Fibroblast of the conjunctiva (primary cell): ENCODE measurements at regions not wholly inside any gene's neighbourhood (a gene's known extent, or its start where the extent isn't known, plus 50 kb on each side); places are given as distances from the start of the nearest gene placed in this dataset.

Experiments used
- DNase-seq: peaks from one replicate; pipeline ENCODE4 v3.0.0-alpha.2; 2010; ENCODE audit warnings: low read depth

DNA sequence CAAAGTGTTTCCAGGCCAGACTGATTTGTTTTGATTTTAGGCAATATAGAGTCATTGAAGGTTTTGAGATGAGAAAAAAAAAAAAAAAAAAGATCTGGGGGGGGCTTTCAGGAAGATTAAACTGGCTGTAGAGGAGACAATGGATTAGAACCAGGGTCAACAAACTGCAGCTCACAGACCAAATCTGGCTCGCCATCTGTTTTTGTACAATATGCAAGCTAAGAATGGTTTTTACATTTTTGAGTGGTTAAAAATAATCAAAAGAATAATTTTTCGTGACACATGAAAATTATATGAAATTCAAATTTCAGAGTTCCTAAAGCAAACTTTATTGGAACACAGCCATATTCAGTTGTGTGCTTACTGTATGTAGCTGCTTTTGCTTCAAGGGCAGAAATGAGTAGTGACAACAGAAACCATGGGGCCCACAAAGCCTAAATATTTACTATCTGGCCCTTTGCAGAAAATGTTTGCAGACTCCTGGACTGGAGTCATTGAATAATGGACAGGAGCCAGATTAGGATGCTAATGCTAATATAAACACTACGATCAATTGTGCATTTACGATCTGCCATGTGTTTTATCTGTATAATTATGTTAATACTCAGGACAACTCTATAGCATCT lies 375.7 kb upstream of the DAB1 start:
- DNase-seq: no peak

DNA sequence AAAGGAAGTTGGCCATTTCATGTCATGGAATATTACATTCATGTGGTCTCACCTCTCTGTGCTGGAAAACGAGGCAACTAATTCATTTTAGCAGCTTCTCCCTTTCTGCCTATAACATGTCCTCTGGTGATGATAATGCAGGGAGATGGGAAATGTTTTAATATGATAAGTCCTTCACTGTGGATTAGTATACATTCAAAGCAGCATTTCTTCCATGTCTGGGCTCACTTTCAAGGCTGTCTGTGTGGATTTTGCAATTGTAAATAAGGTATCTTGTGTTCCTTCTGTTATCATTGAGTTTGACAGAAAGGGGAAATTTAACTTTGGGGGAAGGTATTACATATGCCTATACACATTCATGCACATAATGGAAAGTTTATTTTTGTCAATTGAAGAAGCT lies 374.7 kb upstream of the DAB1 start:
- DNase-seq: no peak

DNA sequence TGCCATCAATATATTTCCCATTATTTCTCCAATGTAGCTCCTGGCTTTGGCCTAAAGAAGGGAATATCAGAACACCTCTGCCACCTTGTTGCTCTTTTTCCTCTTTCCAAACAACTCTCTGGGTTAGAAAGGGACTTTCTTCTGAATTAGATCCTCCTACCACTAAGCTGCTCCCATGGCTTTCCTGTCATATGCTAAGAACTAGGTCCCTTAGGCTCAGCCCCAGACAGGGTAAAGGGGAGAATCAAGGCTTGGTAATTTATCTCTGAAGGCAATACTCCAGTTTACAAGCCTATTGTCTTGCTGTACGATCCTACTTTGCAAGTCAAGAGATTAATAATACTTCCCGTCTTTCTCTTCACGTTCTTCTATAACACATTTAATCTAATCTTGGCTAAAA lies 373.2 kb upstream of the DAB1 start:
- DNase-seq: no peak

DNA sequence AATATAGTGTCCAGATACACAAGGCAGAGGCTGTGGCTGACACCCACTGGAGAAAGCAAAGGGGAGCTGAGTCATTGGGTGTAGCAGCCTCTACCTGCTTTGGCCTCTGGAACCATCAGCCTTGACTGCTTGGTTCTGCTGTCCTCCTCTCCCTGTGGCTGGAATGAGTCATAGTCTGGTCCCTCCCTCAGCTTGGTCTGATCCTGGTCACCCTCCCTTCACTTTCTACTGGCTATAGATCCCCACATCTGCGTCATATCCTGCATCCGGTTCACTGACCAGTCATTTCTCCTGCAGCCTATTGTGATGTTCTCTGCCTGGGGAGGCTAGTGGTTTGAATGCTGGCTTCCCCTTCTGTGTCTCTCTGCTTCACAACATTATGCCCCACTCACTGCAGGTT lies 372.8 kb upstream of the DAB1 start:
- no peak for DNase-seq

GRCh38 chr1:57795886-57796285 lies 372.0 kb upstream of the DAB1 start:
- DNase-seq: no peak

- DNase-seq: no peak
Measured at GRCh38 chr1:57794078-57794477, 370.2 kb upstream of the DAB1 start.

GRCh38 chr1:57791497-57791896 lies 367.6 kb upstream of the DAB1 start:
- DNase-seq: no peak

DNA sequence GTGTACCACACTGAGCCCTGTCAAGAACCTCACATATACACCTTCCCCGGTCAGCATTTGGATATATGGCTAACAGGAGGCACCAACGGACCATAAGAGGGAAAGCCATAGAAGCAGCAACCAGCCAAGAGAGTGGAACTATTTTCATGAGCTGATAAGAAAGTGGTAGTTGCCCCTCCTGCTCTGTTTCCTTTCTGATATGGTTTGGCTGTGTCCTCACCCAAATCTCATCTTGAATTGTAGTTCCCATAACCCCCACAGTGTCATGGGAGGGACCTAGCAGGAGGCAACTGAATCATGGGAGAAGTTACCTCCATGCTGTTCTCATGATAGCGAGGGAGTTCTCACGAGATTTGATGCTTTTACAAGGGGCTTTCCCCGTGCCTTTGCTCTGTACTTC lies 366.1 kb upstream of the DAB1 start:
- no peak for DNase-seq

DNA sequence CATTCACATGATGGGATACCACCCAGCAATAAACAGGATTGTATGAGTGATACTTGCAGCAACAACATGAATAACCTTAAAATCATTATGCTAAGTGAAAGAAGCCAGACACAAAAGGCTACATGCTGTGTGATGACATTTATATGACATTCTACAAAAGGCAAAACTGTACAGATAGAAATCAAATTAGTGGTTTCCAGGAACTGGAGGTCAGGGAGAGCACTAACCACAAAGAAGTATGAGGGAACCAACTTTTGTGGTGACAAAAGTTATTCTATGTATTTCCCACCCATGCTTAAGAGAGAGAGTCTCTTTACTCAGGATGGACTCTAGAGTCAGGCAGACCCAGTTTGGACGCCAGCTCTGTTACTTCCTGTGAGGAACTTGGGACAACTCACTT lies 364.5 kb upstream of the DAB1 start:
- DNase-seq: no peak

- DNase-seq: no peak
Measured at GRCh38 chr1:57784356-57784755, 360.5 kb upstream of the DAB1 start.

DNA sequence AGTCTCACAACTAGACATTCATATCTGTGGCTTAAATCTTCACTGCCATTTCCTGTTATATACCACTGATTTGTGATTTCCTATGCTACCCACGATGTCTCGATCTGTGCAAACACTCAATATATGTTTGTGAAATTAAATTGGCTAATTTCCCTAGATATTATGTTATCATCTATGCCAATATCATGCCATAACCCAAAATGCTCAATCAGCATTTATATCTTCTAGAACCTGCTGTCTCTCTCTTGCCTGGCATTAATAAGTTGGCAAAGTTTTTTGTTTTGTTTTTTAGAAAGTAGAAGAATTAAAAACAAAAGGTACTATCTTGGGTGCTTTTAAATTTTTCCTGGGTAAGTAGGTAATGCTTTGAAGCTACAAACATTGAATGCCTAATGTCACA lies 358.5 kb upstream of the DAB1 start:
- DNase-seq: no peak

- no peak for DNase-seq
Measured at GRCh38 chr1:57772580-57773195, 348.8 kb upstream of the DAB1 start.

DNA sequence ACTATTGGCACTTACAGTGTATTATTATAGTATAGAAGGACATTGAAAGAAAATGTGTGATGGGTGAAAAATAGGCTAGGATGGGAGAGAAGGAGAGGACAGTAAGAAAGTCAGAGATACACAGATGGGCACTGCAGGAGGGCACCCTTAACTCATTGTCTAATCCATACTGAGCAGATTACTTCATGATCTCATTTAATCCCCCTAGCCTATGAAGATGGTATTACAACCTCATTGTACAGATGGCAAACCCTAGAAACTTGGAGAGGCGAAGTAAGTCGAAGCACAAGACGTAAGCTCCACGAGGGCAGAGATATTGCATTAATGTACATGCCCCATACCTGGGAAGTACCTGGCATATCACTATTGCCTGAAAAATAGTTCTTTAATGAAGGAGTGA lies 346.9 kb upstream of the DAB1 start:
- no peak for DNase-seq

DNA sequence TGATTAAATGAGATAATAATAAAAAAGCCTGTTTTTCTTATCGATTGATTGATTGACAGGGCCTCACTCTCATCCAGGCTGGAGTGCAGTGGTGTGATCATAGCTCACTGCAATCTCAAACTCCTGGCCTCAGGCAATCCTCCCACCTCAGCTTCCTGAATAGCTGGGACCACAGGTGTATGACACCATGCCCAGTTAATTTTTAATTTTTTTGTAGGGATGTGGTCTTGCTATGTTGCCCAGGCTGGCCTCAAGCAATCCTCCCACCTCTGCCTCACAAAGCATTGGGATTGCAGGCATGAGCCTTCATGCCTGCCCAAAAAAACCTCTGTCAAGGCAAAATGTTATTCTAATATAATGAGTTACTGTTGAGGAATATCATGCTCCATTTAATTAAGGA lies 346.4 kb upstream of the DAB1 start:
- DNase-seq: no peak

DNA sequence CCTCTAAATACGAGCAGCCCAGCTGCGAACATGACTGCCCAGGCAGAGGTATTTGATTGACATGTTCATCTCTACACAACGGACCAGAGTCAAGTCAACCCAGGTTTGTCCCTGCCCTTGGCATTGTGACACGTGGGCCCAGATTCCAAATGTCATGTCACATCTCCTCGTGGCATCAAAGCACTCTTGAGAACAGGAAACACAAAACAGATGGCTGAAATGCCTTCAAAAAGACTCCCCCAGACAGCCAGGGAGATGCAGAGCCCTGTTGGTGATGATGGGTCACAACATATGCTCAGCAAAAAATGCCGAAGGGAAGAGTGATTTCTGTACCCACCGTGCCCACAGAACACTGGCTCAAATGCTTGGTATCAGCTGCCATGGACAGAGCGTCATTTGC lies 337.8 kb upstream of the DAB1 start:
- no peak for DNase-seq

- no peak for DNase-seq
Measured at GRCh38 chr1:57752843-57753242, 329.0 kb upstream of the DAB1 start.

DNA sequence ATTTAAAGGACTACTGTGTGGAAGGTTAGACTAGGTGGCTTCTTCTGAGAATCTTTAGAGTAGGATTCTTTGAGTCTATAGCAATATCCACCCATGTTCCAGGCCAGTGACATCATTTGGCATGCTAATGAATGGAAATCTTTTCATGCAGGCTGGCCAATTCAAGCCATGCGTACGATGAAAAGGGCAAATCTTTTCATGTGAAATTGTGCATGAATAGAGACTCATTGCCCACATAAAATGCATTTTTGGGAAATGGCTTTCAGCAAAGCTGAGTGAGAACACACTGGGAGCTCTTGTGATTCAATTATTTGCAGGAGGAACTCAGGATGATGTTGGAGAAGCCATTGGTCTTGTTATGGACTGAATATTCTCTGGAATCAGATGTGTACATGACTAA lies 324.9 kb upstream of the DAB1 start:
- DNase-seq: no peak

DNA sequence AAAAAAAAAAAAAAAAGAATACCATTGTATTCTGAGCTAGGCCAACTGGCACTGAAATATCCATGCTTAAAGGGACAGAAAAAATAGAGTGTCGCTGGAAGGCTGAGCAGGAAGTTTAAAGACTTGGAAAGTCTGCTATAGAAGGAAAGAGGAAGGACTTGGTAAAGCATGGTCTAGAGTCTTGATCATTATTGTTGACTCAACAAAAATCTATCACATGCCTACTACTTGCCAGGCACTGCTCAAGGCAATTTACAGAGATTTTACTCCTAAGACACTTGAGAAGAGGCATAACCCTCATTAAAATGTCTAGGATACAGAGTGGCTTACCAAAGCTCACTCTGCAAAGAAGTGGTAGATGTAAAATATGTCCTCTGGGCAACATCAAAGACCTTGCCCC lies 324.0 kb upstream of the DAB1 start:
- no peak for DNase-seq

- no peak for DNase-seq
Measured at GRCh38 chr1:57741521-57741920, 317.7 kb upstream of the DAB1 start.

- DNase-seq: no peak
Measured at GRCh38 chr1:57736940-57737339, 313.1 kb upstream of the DAB1 start.

- no peak for DNase-seq
Measured at GRCh38 chr1:57729181-57729580, 305.3 kb upstream of the DAB1 start.

- no peak for DNase-seq
Measured at GRCh38 chr1:57727121-57727520, 303.3 kb upstream of the DAB1 start.

DNA sequence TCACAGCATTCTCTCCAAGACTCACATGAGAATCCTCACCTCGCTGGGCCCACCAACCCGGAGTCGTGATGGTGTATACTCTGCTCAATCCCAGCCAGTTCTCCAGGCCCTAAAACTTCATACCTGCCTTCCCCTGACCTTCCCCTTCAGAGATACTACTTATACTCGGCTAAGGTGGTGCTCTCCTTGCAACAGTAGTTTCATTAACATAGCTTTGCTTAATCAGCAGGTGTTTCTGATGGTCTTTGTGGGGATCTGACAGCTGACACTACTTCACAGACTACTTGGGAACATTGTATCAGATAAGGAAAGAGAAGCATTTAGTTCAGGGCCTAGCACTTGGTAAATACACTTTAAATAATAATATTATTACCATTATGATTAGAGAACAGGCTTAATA lies 301.5 kb upstream of the DAB1 start:
- no peak for DNase-seq

DNA sequence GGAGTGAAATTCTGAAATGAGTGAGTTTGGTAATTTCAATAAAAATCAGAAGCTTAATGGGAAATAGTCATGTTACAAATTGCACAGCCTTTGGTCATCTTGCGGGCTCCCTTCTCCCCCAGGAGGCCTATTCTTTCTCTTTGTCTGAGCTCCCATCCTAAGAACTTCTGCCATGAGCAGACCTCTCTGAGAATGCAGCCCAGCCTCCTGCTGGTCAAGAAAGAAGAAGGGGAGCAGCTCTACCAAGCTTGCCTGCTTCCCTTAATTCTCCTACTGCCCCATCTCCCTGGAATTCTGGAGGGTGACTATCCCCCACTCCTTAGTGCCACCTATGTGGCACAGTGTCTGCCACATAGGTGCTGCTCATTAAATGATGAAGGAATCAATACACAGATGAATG lies 300.7 kb upstream of the DAB1 start:
- no peak for DNase-seq
